Keratinocyte (primary cell): ENCODE measurements at regions not wholly inside any gene's neighbourhood (a gene's known extent, or its start where the extent isn't known, plus 50 kb on each side); places are given as distances from the start of the nearest gene placed in this dataset.

Source experiments
- CTCF ChIP-seq, 3 experiments: IDR thresholded peaks in 1 of 3; conservative IDR thresholded peaks in 1 of 3; optimal IDR thresholded peaks in 1 of 3; 2 replicates in 2 of 3; 3 replicates in 1 of 3; pipeline versions ENCODE3 to v1.5.1; 2011; ENCODE audit warnings: low read length in 3 of 3, mild to moderate bottlenecking in 3 of 3, moderate library complexity in 2 of 3, control low read depth in 1 of 3, inconsistent platforms in 1 of 3; ENCODE audit not compliant: insufficient read depth in 2 of 3; ENCODE audit errors: extremely low read depth in 1 of 3
- EZH2 ChIP-seq: IDR thresholded peaks from one replicate; pipeline ENCODE4 v1.6.1; 2012; ENCODE audit warnings: inconsistent platforms, mild to moderate bottlenecking, low read length, moderate library complexity

DNA sequence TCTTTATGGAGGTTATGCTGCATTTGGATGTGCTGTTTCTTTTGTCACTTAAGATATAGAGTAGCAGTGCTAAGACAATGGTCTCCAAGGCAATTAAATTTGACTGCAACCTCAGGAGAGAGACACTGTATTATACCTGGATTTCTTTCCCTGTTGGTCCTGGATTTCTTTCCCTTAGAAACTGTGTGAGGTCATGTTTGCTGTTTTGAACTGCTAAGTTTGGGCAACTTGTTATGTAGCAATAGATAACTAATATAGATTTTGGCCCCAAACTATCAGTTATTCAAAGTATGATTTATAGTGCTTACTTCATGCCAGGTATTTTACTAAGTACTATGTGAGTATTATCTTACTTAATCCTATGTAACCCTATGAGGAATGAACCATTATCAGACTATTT, 458.4 kb downstream of the HS3ST3B1 start:
- TF ChIP-seq CTCF (optimal IDR thresholded peaks at IDR 0.05 in 1 of 3, IDR thresholded peaks at IDR 0.05 in 1 of 3, conservative IDR thresholded peaks at IDR 0.05 in 1 of 3; ENCODE audit: extremely low read depth in 1 of 3, insufficient read depth in 2 of 3, low read length in 3 of 3) (no peak), EZH2 (no peak)
